Endothelial cell of umbilical vein (primary cell): ENCODE measurements at regions not wholly inside any gene's neighbourhood (a gene's known extent, or its start where the extent isn't known, plus 50 kb on each side); places are given as distances from the start of the nearest gene placed in this dataset.
A peak's percentile ranks its signal among the peaks of the same experiment; 100 is the strongest.

Source experiments
- BruUV-seq: library from RNA; stranded (reverse); fragments of 400-500 nt; replicated peaks from 2 replicates; lab custom pipeline; 2021; lab: Mats Ljungman, UMichigan
- CTCF ChIA-PET: fragments of 300-600, 350-600 bp; sonication (Branson Sonifier 250); formaldehyde crosslinking; loops from one replicate; lab custom pipeline; 2021; ENCODE audit warnings: antibody characterized with exemption, inconsistent platforms; lab: Charles Lee
- POLR2A ChIA-PET: fragments of 300-600, 350-600 bp; sonication (Branson Sonifier 250); formaldehyde crosslinking; loops from one replicate; lab custom pipeline; 2021; ENCODE audit warnings: antibody characterized with exemption, inconsistent platforms; lab: Charles Lee
- DNase-seq: peaks from one replicate; pipeline ENCODE4 v3.0.0-alpha.2; 2011; ENCODE audit warnings: low read depth, low spot score
- FAIRE-seq: peaks from 2 replicates; lab custom pipeline; 2011; peaks lifted over from hg19 to GRCh38; lab: Jason Lieb, UNC
- H2AFZ ChIP-seq: 2 replicates; pipeline ENCODE4 v1.6.0; 2012; ENCODE audit warnings: low read depth, low read length, control low read depth, inconsistent platforms
- H3K27ac ChIP-seq: 2 replicates; pipeline ENCODE4 v1.5.1; 2011; ENCODE audit warnings: low read depth, mild to moderate bottlenecking, control low read depth, low read length, moderate library complexity; ENCODE audit not compliant: insufficient read depth
- H3K27me3 ChIP-seq, 2 experiments: 2 replicates each; pipeline versions ENCODE4 v1.6.0 to v1.6.1; 2011; ENCODE audit warnings: low read length in 2 of 2, mixed read lengths in 1 of 2; ENCODE audit not compliant: control insufficient read depth in 2 of 2, insufficient read depth in 2 of 2
- H3K36me3 ChIP-seq, 2 experiments: 2 replicates in 1 of 2; 3 replicates in 1 of 2; pipeline ENCODE4 v1.5.1; 2011; ENCODE audit warnings: low read length in 2 of 2, mild to moderate bottlenecking in 1 of 2, moderate library complexity in 1 of 2; ENCODE audit not compliant: control insufficient read depth in 2 of 2, insufficient read depth in 2 of 2; ENCODE audit errors: extremely low read depth in 1 of 2
- H3K4me1 ChIP-seq: 3 replicates; pipeline ENCODE4 v1.5.1; 2011; ENCODE audit warnings: mild to moderate bottlenecking, low read length; ENCODE audit not compliant: control insufficient read depth, insufficient read depth; ENCODE audit errors: extremely low read depth
- H3K4me2 ChIP-seq: 2 replicates; pipeline ENCODE4 v1.6.1; 2011; ENCODE audit warnings: low read length, control low read depth, mixed read lengths; ENCODE audit not compliant: insufficient read depth
- H3K4me3 ChIP-seq, 3 experiments: fragments of 200-600 bp in 1 of 3; sonication (generic), shearing (Covaris generic) in 1 of 3; replicated peaks in 1 of 3; 2 replicates each; pipeline ENCODE4 v1.5.1; 2011 to 2016; ENCODE audit warnings: control low read depth in 3 of 3, low read length in 3 of 3, mild to moderate bottlenecking in 2 of 3, inconsistent platforms in 1 of 3, low read depth in 1 of 3, moderate library complexity in 1 of 3; ENCODE audit not compliant: insufficient read depth in 1 of 3
- H3K79me2 ChIP-seq: 2 replicates; pipeline ENCODE4 v1.6.0; 2012; ENCODE audit warnings: low read length, inconsistent platforms; ENCODE audit not compliant: control insufficient read depth, insufficient read depth
- H3K9ac ChIP-seq: replicated peaks from 2 replicates; pipeline ENCODE3; 2011; ENCODE audit warnings: low read length, control low read depth; ENCODE audit not compliant: insufficient read depth; ENCODE audit errors: extremely low read depth
- H3K9me1 ChIP-seq: replicated peaks from 3 replicates; pipeline ENCODE4 v1.6.0; 2011; ENCODE audit warnings: mild to moderate bottlenecking, low read length; ENCODE audit not compliant: control insufficient read depth, insufficient read depth; ENCODE audit errors: extremely low read depth
- H3K9me3 ChIP-seq: replicated peaks from 2 replicates; pipeline ENCODE4 v1.5.1; 2012; ENCODE audit warnings: low read length, inconsistent platforms; ENCODE audit not compliant: control insufficient read depth, insufficient read depth
- H4K20me1 ChIP-seq: replicated peaks from 2 replicates; pipeline ENCODE3; 2011; ENCODE audit warnings: mild to moderate bottlenecking, low read length; ENCODE audit not compliant: control insufficient read depth, insufficient read depth; ENCODE audit errors: extremely low read depth
- EZH2 ChIP-seq: IDR thresholded peaks from 2 replicates; pipeline ENCODE4 v1.6.1; 2012; ENCODE audit warnings: borderline replicate concordance, low read depth, mild to moderate bottlenecking, moderate library complexity, low read length, inconsistent platforms; ENCODE audit not compliant: severe bottlenecking
- FOS ChIP-seq: IDR thresholded peaks from 2 replicates; pipeline ENCODE4 v1.6.1; 2011; ENCODE audit warnings: mild to moderate bottlenecking, low read length, moderate library complexity, borderline replicate concordance; ENCODE audit not compliant: insufficient read depth
- GATA2 ChIP-seq: IDR thresholded peaks from 2 replicates; pipeline ENCODE4 v1.7.0; 2011; ENCODE audit warnings: low read depth, mild to moderate bottlenecking, moderate library complexity, mixed read lengths, low read length; ENCODE audit not compliant: insufficient read length, insufficient read depth
- JUN ChIP-seq: IDR thresholded peaks from 2 replicates; pipeline ENCODE4 v1.6.1; 2011; ENCODE audit warnings: borderline replicate concordance, low read depth; ENCODE audit not compliant: insufficient read length, insufficient read depth
- MYC ChIP-seq: IDR thresholded peaks from one replicate; pipeline ENCODE4 v1.6.1; 2011; ENCODE audit warnings: mild to moderate bottlenecking, low read depth, low read length
- POLR2A ChIP-seq: IDR thresholded peaks from 2 replicates; pipeline ENCODE4 v1.6.1; 2012; ENCODE audit warnings: low read depth, mild to moderate bottlenecking, control low read depth, low read length
- POLR2AphosphoS5 ChIP-seq: IDR thresholded peaks from 2 replicates; pipeline ENCODE4 v1.6.1; 2012; ENCODE audit warnings: low read depth, mild to moderate bottlenecking, control low read depth, low read length, moderate library complexity; ENCODE audit not compliant: insufficient read depth
- dilution Hi-C: fragments of 300-500 bp; cut with MboI; formaldehyde crosslinking; loops from one replicate; pipeline ENCODE4 v1.15.0; 2019; ENCODE audit warnings: low sequenced_read_pairs; ENCODE audit not compliant: extremely low pct_ligation_motif_present
- intact Hi-C: fragments of 100-400 bp; cut with micrococcal nuclease; formaldehyde crosslinking; loops from one replicate; pipeline ENCODE4 v1.10.0; 2022
- TF ChIP-seq, protein P1 (sequence below), 2 donors: IDR thresholded peaks; 1 replicate in 1 of 2; 2 replicates in 1 of 2; pipeline ENCODE4 v1.5.1; 2011; ENCODE audit warnings: low read length in 2 of 2, mild to moderate bottlenecking in 2 of 2, moderate library complexity in 2 of 2, control low read depth in 1 of 2, inconsistent platforms in 1 of 2, low read depth in 1 of 2; ENCODE audit not compliant: insufficient read depth in 1 of 2; ENCODE audit errors: extremely low read depth in 1 of 2

DNA sequence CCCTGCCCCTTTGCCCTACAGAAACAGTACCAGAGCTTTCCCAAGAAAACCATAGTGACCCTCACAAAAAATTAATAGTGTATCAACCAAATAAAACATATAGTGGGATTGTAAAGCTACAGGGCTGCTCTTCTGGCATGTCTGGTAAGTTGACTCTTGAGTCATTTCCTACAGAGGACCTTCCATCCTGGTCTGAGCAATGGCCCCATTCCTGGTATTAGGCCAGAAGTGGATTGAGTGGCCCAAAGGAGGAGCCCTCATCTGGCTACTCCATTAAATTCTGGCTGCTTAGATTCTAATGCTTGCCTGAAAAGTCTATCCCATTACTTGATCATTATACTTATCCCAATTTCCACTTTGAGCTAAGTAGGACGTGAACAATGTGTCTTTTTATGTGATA lies 150.9 kb upstream of the HMGN3 start:
- Histone ChIP-seq H4K20me1 (no peaks in the 10 kb centered on the region), H3K36me3 (no peaks in the 10 kb centered on the region), H3K27ac (peak overlapping the region; percentile 86), H2AFZ (no peak overlapping the region), H3K9me3 (no peaks in the 10 kb centered on the region), H3K4me1 (peaks cover 26% of the 10 kb centered on the region), H3K9me1 (no peaks in the 10 kb centered on the region), H3K27me3 (no peaks in the 10 kb centered on the region), H3K4me3 (no peak overlapping the region), H3K79me2 (no peaks in the 10 kb centered on the region), H3K9ac (peak overlapping the region; percentile 27), H3K4me2 (peak overlapping the region; percentile 94)
- FAIRE-seq (peak; percentile 84), DNase-seq (peak; percentile 61)
- POLR2A ChIA-PET: no interaction called here
- no peak for TF ChIP-seq JUN
- peak; percentile 63 for TF ChIP-seq FOS
- peak; percentile 8 for TF ChIP-seq GATA2
- dilution Hi-C loops (no loop called here), intact Hi-C loops (loop anchor here (10.0 kb wide), 1 partner anchor 289 kb away; no protein-coding TSS in a partner anchor)
- BruUV-seq: no TSS peak
- CTCF ChIA-PET: interaction anchor here (0.6 to 2.2 kb wide), 6 partner anchors 10 to 159 kb away, joined by 3 to 13 read pairs (median 3); no protein-coding TSS in a partner anchor

DNA sequence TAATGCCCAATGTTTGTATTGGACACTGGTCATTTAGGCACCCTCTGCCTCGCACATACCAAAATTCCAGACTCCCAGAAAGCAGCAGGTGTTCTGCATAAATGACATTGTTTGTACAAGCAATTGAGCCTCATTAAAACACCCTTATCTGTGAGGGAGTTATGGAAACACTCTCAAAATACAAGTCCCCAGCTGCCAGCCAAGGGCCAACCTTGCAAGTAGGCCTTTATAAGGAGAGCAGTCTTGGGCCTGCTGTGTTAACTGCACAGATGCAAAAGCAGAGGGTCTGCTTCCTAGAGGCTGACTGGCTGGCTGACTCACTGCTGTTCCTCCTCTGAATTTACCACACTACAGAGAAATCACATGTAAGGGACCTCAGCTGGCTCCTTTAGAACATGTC lies 150.4 kb upstream of the HMGN3 start:
- H3K4me3 ChIP-seq: no peak overlapping the region
- intact Hi-C loops (loop anchor here (10.0 kb wide), 1 partner anchor 290 kb away; no protein-coding TSS in a partner anchor), dilution Hi-C loops (no loop called here)
- H2AFZ ChIP-seq: no peak overlapping the region
- peak overlapping the region; percentile 94 for H3K4me2 ChIP-seq
- ChIA-PET CTCF (interaction anchor here (2.2 kb wide), 1 partner anchor 9 kb away, joined by 13 read pairs; no protein-coding TSS in a partner anchor), POLR2A (no interaction called here)
- peak; percentile 53 for FAIRE-seq
- TF ChIP-seq POLR2AphosphoS5 (no peak), EZH2 (no peak), MYC (no peak), FOS (no peak), GATA2 (no peak), JUN (no peak), POLR2A (no peak)
- TF ChIP-seq, protein P1, sequence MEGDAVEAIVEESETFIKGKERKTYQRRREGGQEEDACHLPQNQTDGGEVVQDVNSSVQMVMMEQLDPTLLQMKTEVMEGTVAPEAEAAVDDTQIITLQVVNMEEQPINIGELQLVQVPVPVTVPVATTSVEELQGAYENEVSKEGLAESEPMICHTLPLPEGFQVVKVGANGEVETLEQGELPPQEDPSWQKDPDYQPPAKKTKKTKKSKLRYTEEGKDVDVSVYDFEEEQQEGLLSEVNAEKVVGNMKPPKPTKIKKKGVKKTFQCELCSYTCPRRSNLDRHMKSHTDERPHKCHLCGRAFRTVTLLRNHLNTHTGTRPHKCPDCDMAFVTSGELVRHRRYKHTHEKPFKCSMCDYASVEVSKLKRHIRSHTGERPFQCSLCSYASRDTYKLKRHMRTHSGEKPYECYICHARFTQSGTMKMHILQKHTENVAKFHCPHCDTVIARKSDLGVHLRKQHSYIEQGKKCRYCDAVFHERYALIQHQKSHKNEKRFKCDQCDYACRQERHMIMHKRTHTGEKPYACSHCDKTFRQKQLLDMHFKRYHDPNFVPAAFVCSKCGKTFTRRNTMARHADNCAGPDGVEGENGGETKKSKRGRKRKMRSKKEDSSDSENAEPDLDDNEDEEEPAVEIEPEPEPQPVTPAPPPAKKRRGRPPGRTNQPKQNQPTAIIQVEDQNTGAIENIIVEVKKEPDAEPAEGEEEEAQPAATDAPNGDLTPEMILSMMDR (IDR thresholded peaks at IDR 0.05; ENCODE audit: extremely low read depth in 1 of 2, insufficient read depth in 1 of 2, low read depth in 1 of 2, low read length in 2 of 2): no peak
- H3K9ac ChIP-seq: no peak overlapping the region
- DNase-seq: peak; percentile 50
- H3K36me3 ChIP-seq: no peaks in the 10 kb centered on the region
- no peaks in the 10 kb centered on the region for H3K79me2 ChIP-seq
- no peaks in the 10 kb centered on the region for H4K20me1 ChIP-seq
- no peaks in the 10 kb centered on the region for H3K27me3 ChIP-seq
- no peaks in the 10 kb centered on the region for H3K9me3 ChIP-seq
- no TSS peak for BruUV-seq
- H3K4me1 ChIP-seq: peaks cover 26% of the 10 kb centered on the region
- no peaks in the 10 kb centered on the region for H3K9me1 ChIP-seq
- peak overlapping the region; percentile 86 for H3K27ac ChIP-seq
